HG03439 (cell line): ENCODE measurements at regions not wholly inside any gene's neighbourhood (a gene's known extent, or its start where the extent isn't known, plus 50 kb on each side); places are given as distances from the start of the nearest gene placed in this dataset.
"Not testable (repeated sequence)": the region's sequence is repeated elsewhere in the genome, so short reads cannot be mapped to it uniquely, and the experiment has no call there.

Source experiments
- ATAC-seq: cut with Tn5 transposase; IDR thresholded peaks from one replicate; pipeline ENCODE4 v1.9.1; 2021; ENCODE audit warnings: mild to moderate bottlenecking, moderate library complexity; ENCODE audit not compliant: unreplicated experiment

DNA sequence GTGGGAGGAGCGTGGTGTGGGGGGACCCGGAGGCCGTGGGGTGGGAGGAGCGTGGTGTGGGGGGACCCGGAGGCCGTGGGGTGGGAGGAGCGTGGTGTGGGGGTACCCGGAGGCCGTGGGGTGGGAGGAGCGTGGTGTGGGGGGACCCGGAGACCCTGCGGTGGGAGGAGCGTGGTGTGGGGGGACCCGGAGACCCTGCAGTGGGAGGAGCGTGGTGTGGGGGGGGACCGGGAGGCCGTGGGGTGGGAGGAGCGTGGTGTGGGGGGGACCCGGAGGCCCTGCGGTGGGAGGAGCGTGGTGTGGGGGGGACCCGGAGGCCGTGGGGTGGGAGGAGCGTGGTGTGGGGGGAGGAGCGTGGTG lies 203.5 kb downstream of the DLL1 start:
- not testable (repeated sequence) for ATAC-seq

DNA sequence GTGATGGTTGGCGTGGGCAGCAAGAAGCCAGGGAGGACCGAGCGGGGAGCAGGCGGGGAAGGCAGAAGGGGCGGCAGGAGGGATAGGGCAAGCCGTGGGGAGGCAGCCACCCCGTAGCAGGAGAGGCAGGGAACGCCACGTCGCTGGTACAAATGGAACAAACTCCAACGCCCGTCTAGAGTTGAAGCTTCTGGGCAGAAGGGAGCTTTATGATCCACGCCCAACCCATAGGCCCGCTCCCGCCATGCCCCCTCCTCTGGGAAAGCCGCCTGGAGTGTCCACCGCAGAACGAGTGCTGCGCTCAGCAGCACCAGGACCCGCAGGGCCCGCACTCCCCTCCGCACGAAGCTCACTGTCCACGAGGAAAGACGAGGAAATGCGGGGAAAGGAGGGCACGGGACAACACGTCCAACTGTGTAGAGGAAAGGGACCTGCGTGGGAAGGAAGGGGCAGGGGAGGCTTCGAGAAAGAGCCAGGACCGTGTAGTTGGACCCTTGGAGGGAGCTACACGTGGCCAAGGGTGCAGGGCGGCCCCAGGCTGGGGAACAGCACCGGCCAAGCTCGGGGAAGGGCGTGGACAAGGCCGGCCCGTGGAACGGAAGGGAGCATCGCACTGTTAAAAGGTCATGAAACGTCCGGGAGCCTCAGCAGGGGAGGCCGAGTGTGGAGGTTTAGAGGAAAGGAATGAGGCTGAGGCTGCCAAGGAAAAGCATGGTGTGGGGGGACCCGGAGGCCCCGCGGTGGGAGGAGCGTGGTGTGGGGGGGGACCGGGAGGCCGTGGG lies 204.0 kb downstream of the DLL1 start:
- ATAC-seq, result no peak

DNA sequence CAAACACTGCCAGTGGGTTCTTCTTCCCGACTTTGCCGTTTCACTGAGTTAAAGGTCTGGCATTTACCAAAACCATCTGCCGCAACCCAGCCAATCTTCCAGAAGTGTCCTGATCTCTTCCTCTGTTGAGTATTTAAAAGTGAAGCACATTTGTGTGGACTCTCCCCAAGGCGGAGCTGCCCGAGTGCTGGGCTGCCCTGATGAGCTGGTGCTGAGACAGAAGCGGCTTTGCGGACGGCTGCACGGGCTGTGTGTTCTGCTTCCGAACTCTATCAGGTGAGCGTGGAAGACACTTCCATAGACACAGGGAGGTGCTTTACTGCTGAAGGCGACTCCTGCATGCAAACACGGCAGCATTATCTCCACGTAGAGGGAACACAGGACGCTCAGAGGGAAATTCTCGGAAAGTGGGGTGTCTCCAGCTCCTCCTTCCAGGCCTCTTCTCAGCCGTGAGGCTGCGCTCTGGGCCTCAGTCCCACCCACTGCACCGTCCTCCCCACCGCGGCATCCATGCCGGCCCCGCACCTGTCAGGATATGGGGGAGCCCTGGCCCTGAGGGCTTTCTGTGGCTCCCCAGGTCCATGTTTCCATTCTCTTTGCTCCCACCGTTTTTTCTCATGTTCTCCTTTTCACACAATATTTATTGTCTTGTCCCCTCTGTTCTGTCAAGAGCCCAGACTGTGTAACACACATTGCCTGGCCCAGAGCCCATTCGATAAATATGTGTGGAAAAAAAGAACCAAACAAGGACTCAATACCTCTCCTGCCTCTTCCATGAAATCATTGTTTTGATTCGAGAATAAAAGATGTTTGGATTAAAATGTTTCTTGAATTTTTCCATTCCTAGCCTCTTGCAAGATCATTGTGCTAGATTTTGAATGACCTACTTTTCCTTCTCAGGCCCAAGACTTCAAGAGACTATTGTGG lies 205.1 kb downstream of the DLL1 start:
- no peak for ATAC-seq

DNA sequence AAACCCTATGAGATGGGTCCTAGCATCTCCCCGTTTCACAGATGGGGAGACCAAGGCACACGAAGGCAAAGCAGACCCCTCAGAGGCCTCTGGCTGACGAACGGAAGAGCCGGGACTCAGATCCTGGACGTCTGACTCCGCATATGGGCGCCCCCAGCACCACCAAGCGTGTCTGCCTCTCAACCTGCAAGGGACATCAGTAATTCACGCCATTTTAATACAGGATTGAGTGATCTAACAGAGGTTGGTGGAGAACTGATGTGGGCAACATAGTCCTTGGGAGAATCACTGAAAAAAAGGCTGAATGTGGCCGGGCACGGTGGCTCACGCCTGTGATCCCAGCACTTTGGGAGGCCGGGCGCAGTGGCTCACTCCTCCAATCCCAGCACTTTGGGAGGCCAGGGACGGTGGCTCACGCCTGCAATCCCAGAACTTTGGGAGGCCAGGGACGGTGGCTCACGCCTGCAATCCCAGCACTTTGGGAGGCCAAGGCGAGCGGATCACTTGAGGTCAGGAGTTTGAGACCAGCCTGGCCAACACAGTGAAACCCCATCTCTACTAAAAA lies 206.6 kb downstream of the DLL1 start:
- no peak for ATAC-seq

- no peak for ATAC-seq
Measured at GRCh38 chr6:170083236-170084051, 207.4 kb downstream of the DLL1 start.

DNA sequence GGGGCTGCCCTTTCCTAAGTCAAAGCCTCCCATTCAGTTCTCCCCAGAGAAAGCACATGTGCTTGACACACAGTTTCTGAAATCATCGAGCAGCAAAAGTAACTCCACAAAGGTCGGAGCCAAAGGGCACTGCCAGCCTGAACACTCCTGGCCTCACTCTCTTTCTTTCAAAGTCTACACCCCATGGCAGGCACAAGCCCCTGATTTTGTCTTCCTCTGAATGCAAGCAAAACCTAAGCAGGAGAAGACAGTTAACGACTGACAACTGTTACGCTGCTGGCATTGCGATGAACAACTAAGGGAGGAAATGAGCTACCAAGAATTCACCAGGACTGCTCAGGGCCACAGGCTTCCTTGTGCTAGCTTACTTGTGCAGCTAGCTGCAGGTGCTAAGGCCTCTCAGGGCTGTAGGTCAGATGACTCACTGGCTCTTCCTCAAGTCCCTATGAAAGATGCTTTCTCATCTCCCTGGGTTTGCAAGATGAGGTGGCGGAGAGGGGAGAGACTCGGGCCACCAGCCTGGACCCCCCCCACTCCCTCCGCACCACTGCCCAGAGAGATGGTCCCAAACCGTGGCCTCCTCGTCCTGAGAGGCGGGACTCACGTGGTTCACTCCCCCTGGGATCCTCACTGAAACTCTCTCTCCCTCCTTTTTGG lies 208.2 kb downstream of the DLL1 start:
- no peak for ATAC-seq

GRCh38 chr6:170082067-170082466 lies 208.8 kb downstream of the DLL1 start:
- no peak for ATAC-seq

DNA sequence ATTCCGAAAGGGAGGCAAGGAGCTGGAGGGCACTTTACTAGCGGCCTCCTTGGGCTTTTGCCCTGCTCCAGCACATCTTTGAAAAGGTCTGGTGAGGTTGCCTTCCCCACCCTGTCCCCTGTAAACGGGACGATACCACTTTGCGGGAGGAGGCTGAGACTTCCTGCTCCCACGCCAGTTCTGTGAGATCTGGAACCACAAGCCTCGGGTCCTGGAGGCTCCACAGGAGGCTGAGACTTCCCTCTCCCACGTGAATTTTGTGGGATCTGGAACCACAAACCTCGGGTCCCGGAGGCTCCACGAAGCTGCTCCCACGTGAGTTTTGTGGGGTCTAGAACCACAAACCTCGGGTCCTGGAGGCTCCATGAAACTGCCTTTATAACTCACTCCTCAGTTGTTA lies 209.3 kb downstream of the DLL1 start:
- no peak for ATAC-seq

DNA sequence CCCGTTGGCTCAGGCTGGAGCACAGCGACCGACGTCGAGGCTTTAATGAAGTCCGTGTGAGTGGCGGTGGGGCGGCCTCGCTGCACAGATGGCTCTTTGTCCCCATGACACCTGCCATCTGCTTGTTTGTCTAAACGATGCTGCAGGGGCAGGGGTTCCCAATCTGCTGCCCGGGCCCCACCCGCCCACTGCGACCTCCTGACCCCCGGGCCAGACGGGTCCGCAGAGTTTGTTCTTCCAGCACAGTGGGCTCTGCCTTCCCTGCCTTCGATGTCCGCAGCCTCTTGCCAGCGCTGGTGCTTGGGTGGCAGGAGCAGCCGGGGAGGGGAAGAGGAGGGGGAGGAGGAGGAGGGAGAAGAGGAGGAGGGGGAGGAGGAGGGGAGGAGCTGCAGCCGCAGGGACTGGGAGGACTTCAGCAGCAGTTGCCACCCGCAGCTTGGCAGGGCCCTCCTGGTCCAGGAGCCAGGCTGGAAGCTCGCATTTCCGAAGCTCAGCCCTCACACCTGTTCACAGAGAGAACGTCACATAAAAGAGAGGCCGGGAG lies 210.0 kb downstream of the DLL1 start:
- ATAC-seq, result no peak

GRCh38 chr6:170080169-170080827 lies 210.6 kb downstream of the DLL1 start:
- no peak for ATAC-seq

GRCh38 chr6:170076466-170077165 lies 214.3 kb downstream of the DLL1 start:
- no peak for ATAC-seq

GRCh38 chr6:170075659-170076223 lies 215.1 kb downstream of the DLL1 start:
- ATAC-seq, result no peak

DNA sequence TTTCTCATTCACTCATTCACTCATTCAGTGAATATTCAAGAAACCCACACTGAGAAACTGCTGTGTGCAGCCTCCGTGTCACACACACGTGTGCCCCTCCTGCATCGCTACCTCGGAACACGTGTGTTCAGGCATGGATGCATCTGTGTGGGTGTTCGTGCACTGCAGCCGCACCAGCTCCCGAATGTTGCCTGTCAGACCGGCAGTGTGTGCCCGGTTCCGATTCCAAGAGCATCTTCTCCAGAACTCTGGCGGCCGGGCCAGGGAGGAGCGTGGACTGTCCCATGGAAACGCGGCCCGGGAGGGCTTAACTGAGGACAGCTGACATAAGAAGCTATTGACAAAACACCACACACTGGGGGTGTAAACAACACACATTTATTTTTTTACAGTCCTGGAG lies 216.0 kb downstream of the DLL1 start:
- ATAC-seq, result no peak

GRCh38 chr6:170074435-170074834 lies 216.4 kb downstream of the DLL1 start:
- no peak for ATAC-seq

GRCh38 chr6:170073846-170074245 lies 217.0 kb downstream of the DLL1 start:
- ATAC-seq, result no peak

- ATAC-seq, result no peak
Measured at GRCh38 chr6:170072246-170072645, 218.6 kb downstream of the DLL1 start.

DNA sequence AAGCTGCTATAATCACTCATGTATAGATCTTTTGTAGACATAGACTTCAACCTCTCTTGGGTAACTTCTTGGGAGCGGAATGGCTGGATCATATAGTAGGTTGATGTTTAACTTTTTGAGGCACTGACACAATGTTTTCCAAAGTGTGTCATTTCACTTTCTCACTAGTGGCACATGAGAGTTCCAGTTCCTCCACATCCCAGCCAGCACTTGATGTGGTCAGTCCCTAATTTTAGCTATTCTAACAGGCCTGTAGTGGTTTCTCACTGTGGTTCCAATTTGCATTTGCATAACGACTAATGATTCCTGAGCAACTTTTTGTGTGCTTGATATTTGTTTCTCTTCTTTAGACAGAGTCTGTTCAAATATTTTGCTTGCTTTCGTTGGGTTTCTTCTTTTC lies 221.3 kb downstream of the DLL1 start:
- ATAC-seq, result no peak

GRCh38 chr6:170068496-170068895 lies 222.4 kb downstream of the DLL1 start:
- ATAC-seq, result no peak

DNA sequence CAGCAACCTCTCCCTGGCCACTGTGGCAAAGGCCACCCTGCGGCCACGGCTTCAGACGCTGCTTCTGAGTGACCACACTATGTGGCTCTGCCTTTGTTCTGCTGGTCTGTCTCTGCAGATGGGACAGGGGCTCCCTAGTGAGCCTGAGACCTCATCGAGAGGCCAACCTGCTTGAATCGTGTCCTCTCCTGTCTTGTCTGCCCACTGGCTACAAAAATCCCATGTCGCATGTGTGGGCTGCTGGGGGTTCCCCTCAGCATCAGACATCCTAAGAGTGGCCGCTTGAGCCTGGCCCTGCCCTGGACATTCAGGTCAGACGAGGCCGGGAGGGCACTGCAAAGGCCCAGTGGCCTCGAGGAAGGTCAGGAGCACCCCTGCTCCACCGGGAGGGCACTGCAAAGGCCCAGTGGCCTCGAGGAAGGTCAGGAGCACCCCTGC lies 222.9 kb downstream of the DLL1 start:
- no peak for ATAC-seq
